Natural killer cell (primary cell): ENCODE measurements at regions not wholly inside any gene's neighbourhood (a gene's known extent, or its start where the extent isn't known, plus 50 kb on each side); places are given as distances from the start of the nearest gene placed in this dataset.

Source experiments
- ATAC-seq, 3 donors: fragments of 150-1000 bp in 2 of 3; fragments of 200-7000 bp in 1 of 3; cut with Tn5 transposase; 1 replicate in 1 of 3; 2 replicates in 2 of 3; pipeline ENCODE4 v1.10.0; 2021; ENCODE audit warnings: mild to moderate bottlenecking in 2 of 3, moderate library complexity in 2 of 3
- DNase-seq, 2 donors: peaks; one replicate each; pipeline versions ENCODE4 v3.0.0 to v3.0.0-alpha.2; 2013 to 2021; ENCODE audit warnings: mixed read lengths in 1 of 2
- H3K27ac ChIP-seq: one replicate; pipeline ENCODE4 v1.5.1; 2013; ENCODE audit warnings: mild to moderate bottlenecking, low read length
- H3K27me3 ChIP-seq: one replicate; pipeline ENCODE4 v1.6.1; 2013; ENCODE audit warnings: low read length; ENCODE audit not compliant: control insufficient read depth, insufficient read depth
- H3K36me3 ChIP-seq: one replicate; pipeline ENCODE4 v1.6.1; 2013; ENCODE audit warnings: low read length; ENCODE audit not compliant: control insufficient read depth, insufficient read depth
- H3K4me1 ChIP-seq: one replicate; pipeline ENCODE4 v1.6.1; 2013; ENCODE audit warnings: low read length; ENCODE audit not compliant: control insufficient read depth, insufficient read depth
- H3K4me3 ChIP-seq: one replicate; pipeline ENCODE4 v1.5.1; 2013; ENCODE audit warnings: low read length
- H3K9me3 ChIP-seq: one replicate; pipeline ENCODE4 v1.6.1; 2013; ENCODE audit warnings: low read length; ENCODE audit not compliant: control insufficient read depth, insufficient read depth
- H3K27ac Mint-ChIP-seq, 2 donors: one replicate each; pipeline ENCODE4 v1.8.0; 2022; ENCODE audit warnings: mild to moderate bottlenecking in 2 of 2, mixed read lengths in 2 of 2, moderate library complexity in 1 of 2
- H3K27me3 Mint-ChIP-seq, 2 donors: one replicate each; pipeline ENCODE4 v1.8.0; 2022; ENCODE audit warnings: low read depth in 2 of 2, mixed read lengths in 2 of 2
- H3K36me3 Mint-ChIP-seq: one replicate; pipeline ENCODE4 v1.8.0; 2022; ENCODE audit warnings: mixed read lengths
- H3K4me1 Mint-ChIP-seq, 2 donors: one replicate each; pipeline ENCODE4 v1.8.0; 2022; ENCODE audit warnings: mixed read lengths in 2 of 2
- H3K4me3 Mint-ChIP-seq: one replicate; pipeline ENCODE4 v1.8.0; 2022; ENCODE audit warnings: mild to moderate bottlenecking, moderate library complexity, mixed read lengths
- H3K9me3 Mint-ChIP-seq, 2 donors: one replicate each; pipeline ENCODE4 v1.8.0; 2022; ENCODE audit warnings: mixed read lengths in 2 of 2
- CTCF ChIP-seq: fragments of 200-600 bp; IDR thresholded peaks from one replicate; pipeline ENCODE4 v1.8.0; 2022; ENCODE audit warnings: antibody characterized with exemption
- WGBS: methylation state at CpG from one replicate; pipeline ENCODE4 v1.1.7; 2013; ENCODE audit warnings: missing lambda C conversion rate; ENCODE audit not compliant: insufficient coverage; 5-methylcytosine and 5-hydroxymethylcytosine counted together
- intact Hi-C: fragments of 100-400 bp; cut with micrococcal nuclease; formaldehyde crosslinking; loops from one replicate; pipeline ENCODE4 v1.14.2; 2022

DNA sequence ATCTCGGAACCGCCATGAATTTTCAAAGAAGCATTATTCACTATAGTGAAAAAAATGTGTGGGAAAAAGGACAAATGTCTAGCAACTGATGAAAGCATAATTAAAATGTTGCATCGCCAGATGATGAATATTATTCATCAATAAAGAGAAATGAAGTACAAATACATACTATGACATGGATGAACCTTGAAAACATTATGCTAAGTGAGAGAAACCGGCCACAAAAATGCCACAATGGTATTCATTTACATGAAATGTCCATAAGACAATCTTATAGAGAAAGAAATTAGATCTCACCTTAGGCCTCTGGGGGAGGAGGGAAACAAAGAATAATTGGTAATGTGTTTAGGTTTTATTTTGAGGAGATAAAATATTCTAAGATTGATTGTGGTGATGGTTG, 645.0 kb downstream of the EFNB2 start:
- Histone ChIP-seq H3K9me3 (no peaks in the 10 kb centered on the region), H3K4me3 (no peak overlapping the region), H3K36me3 (no peaks in the 10 kb centered on the region), H3K27me3 (no peaks in the 10 kb centered on the region), H3K4me1 (no peaks in the 10 kb centered on the region), H3K27ac (no peak overlapping the region)
- intact Hi-C loops, result no loop called here
- Mint-ChIP-seq H3K4me1 (no peaks in the 10 kb centered on the region), H3K4me3 (no peak overlapping the region), H3K36me3 (no peaks in the 10 kb centered on the region), H3K27ac (no peak overlapping the region), H3K27me3 (no peaks in the 10 kb centered on the region), H3K9me3 (peaks cover 11 to 15% of the 10 kb centered on the region in 2 donors)
- no peak for ATAC-seq
- no peak for TF ChIP-seq CTCF
- 88% methylated on average over 2 of the region's 4 CpGs for WGBS
- DNase-seq, result no peak

DNA sequence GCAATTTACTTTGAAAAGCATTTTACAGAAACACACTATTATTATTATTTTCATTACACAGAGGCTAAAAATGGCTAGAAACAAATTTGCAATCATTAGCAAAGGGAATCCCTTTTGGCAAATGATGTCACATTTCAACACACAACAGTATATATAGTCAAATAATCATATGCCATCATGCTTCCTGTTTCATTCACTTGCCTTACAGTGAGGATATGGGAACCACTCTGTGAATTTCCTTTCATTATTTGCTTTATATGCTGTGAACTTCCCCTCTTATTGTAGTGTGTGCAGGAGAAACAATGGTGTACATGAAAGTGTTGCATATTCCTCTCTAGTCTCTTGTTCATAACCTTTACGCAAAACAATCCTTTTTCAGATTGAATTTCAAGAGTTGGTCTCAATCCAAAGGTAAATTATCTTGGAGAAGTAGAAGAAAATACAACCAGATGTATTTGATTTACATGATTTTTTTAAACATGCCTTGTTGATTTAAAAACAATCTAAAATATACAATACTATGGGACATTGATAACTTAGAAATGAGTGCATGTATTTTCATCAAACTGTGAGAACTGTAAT, 657.3 kb downstream of the EFNB2 start:
- Histone ChIP-seq H3K36me3 (no peaks in the 10 kb centered on the region), H3K9me3 (no peaks in the 10 kb centered on the region), H3K4me1 (no peaks in the 10 kb centered on the region), H3K27ac (no peak overlapping the region), H3K27me3 (no peaks in the 10 kb centered on the region), H3K4me3 (no peak overlapping the region)
- intact Hi-C loops, result no loop called here
- no peaks in the 10 kb centered on the region for H3K27me3 Mint-ChIP-seq
- TF ChIP-seq CTCF, result no peak
- no peak overlapping the region for H3K27ac Mint-ChIP-seq
- H3K9me3 Mint-ChIP-seq, result peaks cover 2 to 3% of the 10 kb centered on the region in 2 donors
- WGBS, result no CpG with 5 or more reads among the region's 1 CpG
- no peak overlapping the region for H3K4me3 Mint-ChIP-seq
- H3K36me3 Mint-ChIP-seq, result no peaks in the 10 kb centered on the region
- no peak for ATAC-seq
- H3K4me1 Mint-ChIP-seq, result no peaks in the 10 kb centered on the region
- DNase-seq, result no peak

DNA sequence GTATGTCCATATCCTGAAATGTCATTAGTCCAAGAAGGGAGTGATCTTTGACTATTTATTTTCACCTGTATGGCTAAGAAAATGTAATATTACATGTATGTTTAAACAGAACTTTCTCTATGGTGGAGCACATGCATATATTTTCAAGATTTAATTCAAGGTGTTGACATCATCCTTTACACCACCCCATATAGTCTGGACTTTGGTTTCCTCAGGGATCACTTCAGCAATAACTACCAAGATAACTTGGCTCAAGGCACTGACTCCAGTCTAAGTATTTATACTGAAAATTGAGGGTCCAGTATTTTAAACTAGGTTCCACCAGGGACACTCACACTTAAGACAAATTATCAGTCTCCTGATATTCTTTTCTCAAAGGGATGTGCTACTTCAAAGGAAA, 660.6 kb downstream of the EFNB2 start:
- Mint-ChIP-seq H3K4me3 (no peak overlapping the region), H3K9me3 (peaks cover 5 to 8% of the 10 kb centered on the region in 2 donors)

More for the DNA sequence above, 660.6 kb downstream of the EFNB2 start:
- intact Hi-C loops, result no loop called here
- no peak overlapping the region for H3K27ac Mint-ChIP-seq
- no peak overlapping the region for H3K4me3 ChIP-seq
- H3K27me3 ChIP-seq, result no peaks in the 10 kb centered on the region
- ATAC-seq, result no peak
- no peaks in the 10 kb centered on the region for H3K36me3 ChIP-seq
- no peaks in the 10 kb centered on the region for H3K36me3 Mint-ChIP-seq
- H3K27me3 Mint-ChIP-seq, result no peaks in the 10 kb centered on the region
- H3K9me3 ChIP-seq, result no peaks in the 10 kb centered on the region
- TF ChIP-seq CTCF, result no peak
- no peaks in the 10 kb centered on the region for H3K4me1 ChIP-seq
- DNase-seq, result no peak
- no peak overlapping the region for H3K27ac ChIP-seq
- no peaks in the 10 kb centered on the region for H3K4me1 Mint-ChIP-seq
